ENCODE measurements at regions not wholly inside any gene's neighbourhood (a gene's known extent, or its start where the extent isn't known, plus 50 kb on each side); places are given as distances from the start of the nearest gene placed in this dataset.

DNA sequence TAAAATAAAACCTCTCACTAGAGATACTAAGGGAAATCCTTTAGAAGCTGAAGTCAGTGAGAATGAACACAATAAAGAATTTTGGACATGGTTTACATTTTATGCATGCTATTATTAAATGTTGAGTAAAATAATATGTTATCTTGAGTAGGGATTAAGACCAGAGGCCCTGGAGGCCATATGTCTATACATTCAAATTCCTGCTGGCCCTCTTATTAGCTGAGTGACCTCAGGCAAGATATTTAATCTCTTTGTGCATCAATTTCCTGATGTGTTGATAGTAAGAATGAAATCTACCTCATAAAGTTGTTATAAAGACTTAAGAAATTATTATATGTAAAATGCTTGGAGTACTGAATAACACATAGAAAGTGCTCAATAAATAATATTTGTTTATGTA lies 281.1 kb upstream of the KLF4 start:
- no peak overlapping the region for H2AFZ ChIP-seq (replicated peaks; ENCODE audit: low read length, poor library complexity)
- H4K5ac ChIP-seq (ENCODE audit: low read depth, low read length) = no peak overlapping the region
- H3K27ac ChIP-seq (ENCODE audit: insufficient read depth, low read length) = no peak overlapping the region
- H3K36me3 ChIP-seq (ENCODE audit: control insufficient read depth, insufficient read depth, low read length) = no peaks in the 10 kb centered on the region
- no peak overlapping the region for H2AK9ac ChIP-seq (replicated peaks; ENCODE audit: low read depth, low read length, poor library complexity)
- DNase-seq = no peak
- H3K4me3 ChIP-seq (ENCODE audit: insufficient read depth, low read depth, low read length) = no peak overlapping the region
- no peak overlapping the region for H4K8ac ChIP-seq (ENCODE audit: low read depth in 2 of 2, low read length in 2 of 2)
- H2BK20ac ChIP-seq (ENCODE audit: low read depth, low read length) = no peak overlapping the region
- H3K23ac ChIP-seq (ENCODE audit: low read depth, low read length) = no peak overlapping the region
- POLR2A ChIA-PET (ENCODE audit: unreplicated experiment) = no interaction called here
- no peak for ATAC-seq (ENCODE audit: low read depth)
- no peak for TF ChIP-seq RFX5 (IDR thresholded peaks at IDR 0.05; ENCODE audit: low read depth, low read length)
- TF ChIP-seq NFE2L2 (IDR thresholded peaks at IDR 0.05; ENCODE audit: low read depth, low read length) = no peak
- no peak for TF ChIP-seq POLR2A (IDR thresholded peaks at IDR 0.05; ENCODE audit: low read depth, low read length)
- no peak for TF ChIP-seq MAFK (IDR thresholded peaks at IDR 0.05; ENCODE audit: low read depth, low read length)
- TF ChIP-seq, protein P1, sequence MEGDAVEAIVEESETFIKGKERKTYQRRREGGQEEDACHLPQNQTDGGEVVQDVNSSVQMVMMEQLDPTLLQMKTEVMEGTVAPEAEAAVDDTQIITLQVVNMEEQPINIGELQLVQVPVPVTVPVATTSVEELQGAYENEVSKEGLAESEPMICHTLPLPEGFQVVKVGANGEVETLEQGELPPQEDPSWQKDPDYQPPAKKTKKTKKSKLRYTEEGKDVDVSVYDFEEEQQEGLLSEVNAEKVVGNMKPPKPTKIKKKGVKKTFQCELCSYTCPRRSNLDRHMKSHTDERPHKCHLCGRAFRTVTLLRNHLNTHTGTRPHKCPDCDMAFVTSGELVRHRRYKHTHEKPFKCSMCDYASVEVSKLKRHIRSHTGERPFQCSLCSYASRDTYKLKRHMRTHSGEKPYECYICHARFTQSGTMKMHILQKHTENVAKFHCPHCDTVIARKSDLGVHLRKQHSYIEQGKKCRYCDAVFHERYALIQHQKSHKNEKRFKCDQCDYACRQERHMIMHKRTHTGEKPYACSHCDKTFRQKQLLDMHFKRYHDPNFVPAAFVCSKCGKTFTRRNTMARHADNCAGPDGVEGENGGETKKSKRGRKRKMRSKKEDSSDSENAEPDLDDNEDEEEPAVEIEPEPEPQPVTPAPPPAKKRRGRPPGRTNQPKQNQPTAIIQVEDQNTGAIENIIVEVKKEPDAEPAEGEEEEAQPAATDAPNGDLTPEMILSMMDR (conservative IDR thresholded peaks at IDR 0.05; ENCODE audit: low read depth, low read length) = no peak
- TF ChIP-seq SMC3 (IDR thresholded peaks at IDR 0.05; ENCODE audit: low read depth, low read length) = no peak
- no peak for TF ChIP-seq MXI1 (IDR thresholded peaks at IDR 0.05; ENCODE audit: borderline replicate concordance, low read depth, low read length)
- no peak for TF ChIP-seq MAZ (IDR thresholded peaks at IDR 0.05; ENCODE audit: borderline replicate concordance, low read depth, low read length)
- no peak for TF ChIP-seq FOS (IDR thresholded peaks at IDR 0.05; ENCODE audit: low read depth, low read length)
- no peak overlapping the region for H2BK5ac ChIP-seq (ENCODE audit: low read depth, low read length, poor library complexity, severe bottlenecking)
- peaks cover 8% of the 10 kb centered on the region; the same call in 1 of the 2 replicates for H3K9me3 ChIP-seq (ENCODE audit: control insufficient read depth, insufficient read depth, low read length)
- in situ Hi-C loops (cut with MboI; ENCODE audit: low sequenced_read_pairs) = no loop called here
- H3K79me1 ChIP-seq (ENCODE audit: low read depth in 1 of 2, low read length in 2 of 2) = no peaks in the 10 kb centered on the region
- no TSS peak for BruUV-seq (replicated peaks)
- H3K56ac ChIP-seq (ENCODE audit: extremely low read depth, insufficient read depth, low read length) = no peak overlapping the region
- H3K9me1 ChIP-seq (ENCODE audit: insufficient read depth, low read length) = no peaks in the 10 kb centered on the region; the same call in 1 of the 2 replicates
- no peak overlapping the region for H2BK15ac ChIP-seq (ENCODE audit: low read depth, low read length)
- H3K27me3 ChIP-seq (ENCODE audit: control insufficient read depth, insufficient read depth, low read length) = no peaks in the 10 kb centered on the region; the same call in none of the 2 replicates
- intact Hi-C loops (cut with micrococcal nuclease) = no loop called here
- H4K91ac ChIP-seq (ENCODE audit: insufficient read depth, low read depth, low read length) = no peak overlapping the region
- H3K18ac ChIP-seq (ENCODE audit: low read depth, low read length) = no peak overlapping the region
- no peak overlapping the region for H2BK120ac ChIP-seq (ENCODE audit: low read depth, low read length)
- no peaks in the 10 kb centered on the region for H3K4me1 ChIP-seq (ENCODE audit: control insufficient read depth, insufficient read depth, low read length)
- H3K4me2 ChIP-seq (ENCODE audit: low read depth, low read length) = no peak overlapping the region
- H3K9ac ChIP-seq (ENCODE audit: low read depth, low read length) = no peak overlapping the region
- no peak overlapping the region for H2AK5ac ChIP-seq (ENCODE audit: low read depth, low read length)
- no peak overlapping the region for H3K4ac ChIP-seq (ENCODE audit: low read depth, low read length)
- dilution Hi-C loops (cut with HindIII; ENCODE audit: low sequenced_read_pairs, unreplicated experiment) = no loop called here
- no peaks in the 10 kb centered on the region for H4K20me1 ChIP-seq (ENCODE audit: insufficient read depth, low read length)
- CTCF ChIA-PET = no interaction called here
- H3K14ac ChIP-seq (replicated peaks; ENCODE audit: low read depth, low read length) = no peak overlapping the region
